HepG2 (cell line): ENCODE measurements at regions not wholly inside any gene's neighbourhood (a gene's known extent, or its start where the extent isn't known, plus 50 kb on each side); places are given as distances from the start of the nearest gene placed in this dataset.

ENCODE experiments used
- ATAC-seq: fragments of 200-7000 bp; cut with Tn5 transposase; 3 replicates; pipeline ENCODE4 v1.9.1; 2020; ENCODE audit warnings: mild to moderate bottlenecking, moderate library complexity
- BruUV-seq: library from RNA; stranded (reverse); fragments of 400-500 nt; replicated peaks from 2 replicates; lab custom pipeline; 2021; lab: Mats Ljungman, UMichigan
- CTCF ChIA-PET: fragments of 300-600 bp; formaldehyde crosslinking; extraction: SDS; loops from one replicate; lab custom pipeline; 2021; ENCODE audit warnings: low total read pairs, inconsistent platforms, low intra/inter-chr PET ratio; lab: Yijun Ruan, JAX
- POLR2A ChIA-PET: fragments of 350-600 bp; sonication (Branson Sonifier 250); formaldehyde crosslinking; loops from one replicate; lab custom pipeline; 2020; ENCODE audit warnings: antibody characterized with exemption, inconsistent platforms; lab: Yijun Ruan, JAX
- DNase-seq: peaks from one replicate; pipeline ENCODE4 v3.0.0-alpha.2; 2015; ENCODE audit warnings: low spot score
- FAIRE-seq: peaks from 3 replicates; lab custom pipeline; 2011; peaks lifted over from hg19 to GRCh38; lab: Jason Lieb, UNC
- H2AFZ ChIP-seq: one replicate; pipeline ENCODE4 v1.6.1; 2011; ENCODE audit warnings: low read length, inconsistent platforms
- H3K27ac ChIP-seq: fragments of 300-600 bp; 3 replicates; pipeline ENCODE4 v1.8.0; 2011; ENCODE audit warnings: mixed run types, mild to moderate bottlenecking, mixed read lengths, low read length, inconsistent platforms; ENCODE audit not compliant: insufficient read depth; ENCODE audit errors: extremely low read length
- H3K27me3 ChIP-seq, 2 experiments: fragments of 200-600 bp in 1 of 2; 2 replicates in 1 of 2; 3 replicates in 1 of 2; pipeline versions ENCODE4 v1.6.0 to v1.8.0; 2011; ENCODE audit warnings: low read length in 2 of 2, mild to moderate bottlenecking in 2 of 2, moderate library complexity in 2 of 2, inconsistent platforms in 1 of 2; ENCODE audit not compliant: insufficient read depth in 2 of 2, control insufficient read depth in 1 of 2
- H3K36me3 ChIP-seq, 2 experiments: fragments of 200-600 bp in 1 of 2; replicated peaks in 1 of 2; 2 replicates in 1 of 2; 3 replicates in 1 of 2; pipeline versions ENCODE4 v1.5.1 to v1.8.0; 2011; ENCODE audit warnings: low read length in 2 of 2, inconsistent platforms in 1 of 2; ENCODE audit not compliant: insufficient read depth in 2 of 2, control insufficient read depth in 1 of 2
- H3K4me1 ChIP-seq: 2 replicates; pipeline ENCODE4 v1.5.1; 2012; ENCODE audit warnings: low read length, inconsistent platforms; ENCODE audit not compliant: insufficient read depth
- H3K4me2 ChIP-seq: 2 replicates; pipeline ENCODE4 v1.6.0; 2011; ENCODE audit warnings: low read depth, low read length, inconsistent platforms
- H3K4me3 ChIP-seq, 3 experiments: fragments of 200-600 bp in 1 of 3; sonication (generic), shearing (Covaris generic) in 1 of 3; replicated peaks in 1 of 3; 2 replicates each; pipeline ENCODE4 v1.5.1; 2011 to 2016; ENCODE audit warnings: low read length in 3 of 3, inconsistent platforms in 2 of 3, low read depth in 2 of 3, mild to moderate bottlenecking in 2 of 3, control low read depth in 1 of 3, mixed read lengths in 1 of 3; ENCODE audit not compliant: insufficient read depth in 1 of 3
- H3K79me2 ChIP-seq: one replicate; pipeline ENCODE4 v1.6.1; 2011; ENCODE audit warnings: low read length, inconsistent platforms; ENCODE audit not compliant: insufficient read depth
- H3K9ac ChIP-seq: 2 replicates; pipeline ENCODE4 v1.6.0; 2011; ENCODE audit warnings: mild to moderate bottlenecking, low read depth, low read length, inconsistent platforms; ENCODE audit not compliant: insufficient read depth
- H3K9me3 ChIP-seq: 2 replicates; pipeline ENCODE4 v1.5.1; 2012; ENCODE audit warnings: mild to moderate bottlenecking, low read length
- H4K20me1 ChIP-seq: 2 replicates; pipeline ENCODE4 v1.6.0; 2011; ENCODE audit warnings: inconsistent platforms, mild to moderate bottlenecking, low read length, moderate library complexity; ENCODE audit not compliant: insufficient read depth
- ARID4A ChIP-seq: sonication (generic); formaldehyde crosslinking; IDR thresholded peaks from 2 replicates; pipeline ENCODE4 v1.5.0; 2020; ENCODE audit warnings: mild to moderate bottlenecking, missing genetic modification reagents, borderline replicate concordance
- CREB3 ChIP-seq: sonication (generic); formaldehyde crosslinking; IDR thresholded peaks from 2 replicates; pipeline ENCODE4 v1.5.0; 2020; ENCODE audit warnings: missing genetic modification reagents
- MAFK ChIP-seq, 2 experiments: IDR thresholded peaks in 1 of 2; conservative IDR thresholded peaks in 1 of 2; 2 replicates each; pipeline ENCODE4 v1.6.1; 2011; ENCODE audit warnings: improper control_type of control experiment in 2 of 2, low read length in 2 of 2
- NR2F1 ChIP-seq, 2 experiments: fragments of 450-650 bp in 1 of 2; formaldehyde crosslinking in 1 of 2; IDR thresholded peaks; 2 replicates each; pipeline versions ENCODE4 v1.5.0 to v1.6.1; 2016 to 2020; ENCODE audit warnings: mild to moderate bottlenecking in 1 of 2, missing compliant biosample characterization in 1 of 2, missing genetic modification reagents in 1 of 2, moderate library complexity in 1 of 2
- ONECUT2 ChIP-seq: sonication (generic); formaldehyde crosslinking; IDR thresholded peaks from 2 replicates; pipeline ENCODE4 v1.4.0; 2020; ENCODE audit warnings: missing genetic modification reagents
- PPARG ChIP-seq: conservative IDR thresholded peaks from 2 replicates; pipeline ENCODE4 v1.6.1; 2016; ENCODE audit warnings: missing biosample characterization, missing genetic modification reagents
- SALL1 ChIP-seq: sonication (generic); formaldehyde crosslinking; IDR thresholded peaks from 2 replicates; pipeline ENCODE4 v1.8.0; 2022; ENCODE audit warnings: mild to moderate bottlenecking, missing genetic modification reagents
- TOPORS ChIP-seq: sonication (generic); formaldehyde crosslinking; IDR thresholded peaks from 2 replicates; pipeline ENCODE4 v1.8.0; 2023; ENCODE audit warnings: mild to moderate bottlenecking, missing genetic modification reagents
- ZBTB49 ChIP-seq: sonication (generic); formaldehyde crosslinking; IDR thresholded peaks from 2 replicates; pipeline ENCODE4 v1.4.0; 2020; ENCODE audit warnings: missing genetic modification reagents, borderline replicate concordance
- ZMYM4 ChIP-seq: sonication (generic); formaldehyde crosslinking; IDR thresholded peaks from 2 replicates; pipeline ENCODE4 v1.8.1; 2023; ENCODE audit warnings: mild to moderate bottlenecking, missing genetic modification reagents
- ZNF24 ChIP-seq: fragments of 450-650 bp; IDR thresholded peaks from 2 replicates; pipeline ENCODE4 v1.6.1; 2017; ENCODE audit warnings: antibody characterized with exemption, mild to moderate bottlenecking
- ZNF367 ChIP-seq: sonication (generic); formaldehyde crosslinking; IDR thresholded peaks from 2 replicates; pipeline ENCODE4 v1.4.0; 2020; ENCODE audit warnings: missing genetic modification reagents, borderline replicate concordance
- ZNF383 ChIP-seq: sonication (generic); formaldehyde crosslinking; IDR thresholded peaks from 2 replicates; pipeline ENCODE4 v1.4.0; 2020; ENCODE audit warnings: missing genetic modification reagents, mild to moderate bottlenecking, borderline replicate concordance
- ZNF451 ChIP-seq: sonication (generic); formaldehyde crosslinking; IDR thresholded peaks from 2 replicates; pipeline ENCODE4 v1.5.0; 2020; ENCODE audit warnings: mild to moderate bottlenecking, missing genetic modification reagents
- ZNF607 ChIP-seq: sonication (generic); formaldehyde crosslinking; IDR thresholded peaks from 2 replicates; pipeline ENCODE4 v1.5.1; 2020; ENCODE audit warnings: missing genetic modification reagents, mild to moderate bottlenecking, borderline replicate concordance
- ZNF83 ChIP-seq: sonication (generic); formaldehyde crosslinking; IDR thresholded peaks from 2 replicates; pipeline ENCODE4 v1.4.0; 2020; ENCODE audit warnings: missing genetic modification reagents, mild to moderate bottlenecking, borderline replicate concordance
- WGBS: methylation state at CpG from one replicate; pipeline ENCODE4 v1.1.6; 2017; ENCODE audit warnings: low lambda C conversion rate; 5-methylcytosine and 5-hydroxymethylcytosine counted together
- in situ Hi-C: cut with HindIII; loops from 2 replicates; pipeline ENCODE4 v1.10.0; 2017; ENCODE audit warnings: low pct_unique_long_range_greater_than_20kb; ENCODE audit not compliant: extremely low pct_ligation_motif_present
- intact Hi-C: fragments of 100-400 bp; cut with micrococcal nuclease; formaldehyde crosslinking; loops from one replicate; pipeline ENCODE4 v1.10.0; 2022; ENCODE audit not compliant: unreplicated experiment

- no TSS peak for BruUV-seq
- DNase-seq: no peak
- H3K79me2 ChIP-seq: no peaks in the 10 kb centered on the region
- H3K4me2 ChIP-seq: no peak overlapping the region
- no peak overlapping the region for H3K27ac ChIP-seq
- no peaks in the 10 kb centered on the region for H3K27me3 ChIP-seq
- no peak for ATAC-seq
- no peak overlapping the region for H2AFZ ChIP-seq
- H4K20me1 ChIP-seq: no peaks in the 10 kb centered on the region
- H3K36me3 ChIP-seq: no peaks in the 10 kb centered on the region
- no peaks in the 10 kb centered on the region for H3K4me1 ChIP-seq
- no peaks in the 10 kb centered on the region for H3K9me3 ChIP-seq
- POLR2A ChIA-PET: no interaction called here
- WGBS: 27% methylated on average over 4 of the region's 4 CpGs
- H3K4me3 ChIP-seq: no peak overlapping the region
- FAIRE-seq: no peak
- intact Hi-C loops (no loop called here), in situ Hi-C loops (no loop called here)
- no peak overlapping the region for H3K9ac ChIP-seq
- CTCF ChIA-PET: no interaction called here
- TF ChIP-seq ZBTB49 (no peak), ARID4A (CRISPR knock-in tag) (no peak), PPARG (no peak), ZNF367 (no peak), TOPORS (CRISPR knock-in tag) (no peak), ZNF451 (CRISPR knock-in tag) (no peak), ZMYM4 (CRISPR knock-in tag) (no peak), CREB3 (no peak), SALL1 (no peak), MAFK (conservative IDR thresholded peaks at IDR 0.05 in 1 of 2, IDR thresholded peaks at IDR 0.05 in 1 of 2; ENCODE audit: low read length in 2 of 2) (no peak), ZNF83 (no peak), ONECUT2 (no peak), ZNF607 (CRISPR knock-in tag) (no peak), ZNF24 (no peak), ZNF383 (CRISPR knock-in tag) (no peak), NR2F1 (CRISPR knock-in tag; IDR thresholded peaks at IDR 0.05) (no peak)
Measured at GRCh38 chr4:111596491-111596890, 548.8 kb upstream of the FAM241A start.
